Loucy (cell line): ENCODE measurements at regions not wholly inside any gene's neighbourhood (a gene's known extent, or its start where the extent isn't known, plus 50 kb on each side); places are given as distances from the start of the nearest gene placed in this dataset.

Source experiments
- CTCF ChIP-seq: fragments of 200-600 bp; sonication (generic); conservative IDR thresholded peaks from 2 replicates; pipeline ENCODE4 v1.5.1; 2014; ENCODE audit warnings: mild to moderate bottlenecking, antibody characterized with exemption, low read length
- EZH2phosphoT487 ChIP-seq: fragments of 200-600 bp; IDR thresholded peaks from 2 replicates; pipeline ENCODE4 v1.6.1; 2018; ENCODE audit warnings: antibody characterized with exemption, mild to moderate bottlenecking, moderate library complexity, borderline replicate concordance

- no peak for TF ChIP-seq CTCF
- no peak for TF ChIP-seq EZH2phosphoT487
Measured at GRCh38 chr20:61186771-61187472, 65.1 kb upstream of the CDH4 start.
